ENCODE measurements at regions not wholly inside any gene's neighbourhood (a gene's known extent, or its start where the extent isn't known, plus 50 kb on each side); places are given as distances from the start of the nearest gene placed in this dataset.
"Not testable (repeated sequence)": the region's sequence is repeated elsewhere in the genome, so short reads cannot be mapped to it uniquely, and the experiment has no call there.

DNA sequence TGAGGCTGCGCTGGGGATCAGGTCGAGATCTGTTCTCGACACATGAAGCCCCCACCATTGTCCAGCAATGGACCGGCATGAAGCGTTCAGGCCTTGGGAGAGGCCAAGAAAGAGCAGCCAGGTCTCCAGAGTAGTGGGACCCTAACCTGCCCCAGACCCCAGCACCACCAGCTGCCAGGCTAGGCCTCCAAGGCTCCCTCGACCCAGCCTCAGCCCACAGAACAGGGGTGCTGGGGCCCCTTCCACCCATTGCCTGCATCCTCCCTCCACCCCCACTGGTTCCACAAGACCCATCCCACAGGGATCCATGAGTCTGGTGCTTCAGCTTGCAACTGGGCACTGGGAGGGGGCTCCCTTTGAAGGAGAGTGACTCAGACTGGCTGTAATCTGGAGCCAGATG lies 120.3 kb downstream of the TUBA3C start:
- no peak for DNase-seq

DNA sequence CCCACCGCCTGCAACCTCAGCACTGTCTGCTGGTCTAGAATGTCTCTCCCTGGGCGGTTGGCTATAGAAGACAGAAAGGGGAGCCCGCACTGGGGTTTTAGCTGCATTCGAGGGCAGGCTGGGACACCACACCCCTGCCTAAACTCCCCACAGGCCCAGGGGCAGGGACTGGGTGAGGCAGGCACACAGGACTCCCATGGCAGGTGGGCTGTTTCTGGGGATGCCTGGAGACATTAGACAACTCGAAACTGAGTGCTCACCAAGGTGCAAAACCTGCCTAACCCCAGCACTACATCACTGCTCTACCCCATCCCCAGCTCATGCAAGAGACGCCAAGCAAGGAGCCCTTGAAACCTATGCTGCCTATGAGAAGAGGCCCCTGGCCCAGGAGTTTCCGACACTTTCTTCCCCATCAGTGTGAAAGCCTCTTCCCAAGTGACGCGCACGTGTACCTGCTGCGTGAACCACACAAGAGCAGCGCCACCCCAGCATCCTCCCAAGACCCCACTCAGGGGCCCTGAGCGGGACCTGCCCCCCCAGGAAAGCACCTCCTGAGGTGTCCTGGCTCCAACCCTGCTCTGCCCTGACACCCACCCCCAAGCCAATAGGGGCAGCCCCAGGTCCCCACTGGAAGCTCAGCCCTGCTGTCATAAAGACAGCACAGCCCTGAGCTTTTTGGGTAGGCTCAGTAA lies 121.2 kb downstream of the TUBA3C start:
- DNase-seq: no peak

DNA sequence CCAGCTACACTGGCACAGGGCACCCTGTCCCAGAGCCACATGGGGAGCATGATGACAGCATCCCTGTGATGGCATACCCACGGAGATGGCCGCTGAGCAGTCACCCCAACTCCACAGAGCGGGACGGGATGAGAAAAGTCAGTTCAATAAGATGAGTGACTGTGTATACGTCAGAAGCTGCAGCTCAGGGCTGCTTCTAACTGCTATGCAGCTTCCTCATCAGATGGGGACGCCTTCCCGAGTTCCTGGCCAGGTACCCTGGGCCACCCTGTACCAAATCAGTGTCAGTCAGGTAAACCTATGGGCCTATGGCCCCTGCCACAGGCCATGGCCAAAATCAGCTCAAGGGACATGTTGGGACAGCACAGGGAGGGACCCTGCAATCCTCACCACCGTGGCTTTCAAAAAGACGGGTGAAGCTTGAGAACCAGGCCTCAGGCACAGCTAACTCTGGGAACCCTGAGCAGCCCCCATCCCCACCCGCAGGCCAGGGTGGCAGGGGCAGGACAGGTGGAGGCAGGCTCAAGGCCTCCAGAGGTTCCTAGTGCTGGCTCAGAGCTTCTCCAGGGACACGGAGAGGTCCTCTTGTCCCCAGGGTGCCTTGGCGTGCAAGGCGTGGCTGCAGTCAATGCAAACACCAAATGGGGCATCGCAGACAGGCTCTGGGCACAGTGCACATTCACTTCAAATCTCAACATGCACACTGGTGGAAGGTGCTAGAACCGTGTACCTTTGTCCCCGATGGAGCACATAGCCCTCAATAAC lies 122.4 kb downstream of the TUBA3C start:
- DNase-seq: no peak

DNA sequence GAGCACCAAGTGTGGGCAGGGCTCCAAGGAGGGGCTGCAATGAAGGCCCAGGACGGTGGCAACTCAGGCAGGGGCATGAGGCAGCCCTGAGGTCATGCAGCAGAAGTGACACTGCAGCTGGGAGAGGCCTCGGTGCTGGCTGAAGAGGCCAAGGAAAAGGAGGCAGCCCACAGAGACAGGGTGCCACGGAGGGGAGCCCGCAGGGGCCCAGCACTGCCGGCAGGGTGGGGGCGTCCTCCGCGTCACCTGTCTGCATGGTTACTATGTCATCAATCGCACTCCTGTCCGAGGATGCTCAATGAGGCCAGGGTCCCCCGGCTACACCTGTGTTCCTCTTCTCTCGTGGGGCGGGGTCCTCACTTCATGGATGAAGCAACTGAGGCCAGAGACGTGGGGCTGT lies 123.1 kb downstream of the TUBA3C start:
- DNase-seq: no peak

DNA sequence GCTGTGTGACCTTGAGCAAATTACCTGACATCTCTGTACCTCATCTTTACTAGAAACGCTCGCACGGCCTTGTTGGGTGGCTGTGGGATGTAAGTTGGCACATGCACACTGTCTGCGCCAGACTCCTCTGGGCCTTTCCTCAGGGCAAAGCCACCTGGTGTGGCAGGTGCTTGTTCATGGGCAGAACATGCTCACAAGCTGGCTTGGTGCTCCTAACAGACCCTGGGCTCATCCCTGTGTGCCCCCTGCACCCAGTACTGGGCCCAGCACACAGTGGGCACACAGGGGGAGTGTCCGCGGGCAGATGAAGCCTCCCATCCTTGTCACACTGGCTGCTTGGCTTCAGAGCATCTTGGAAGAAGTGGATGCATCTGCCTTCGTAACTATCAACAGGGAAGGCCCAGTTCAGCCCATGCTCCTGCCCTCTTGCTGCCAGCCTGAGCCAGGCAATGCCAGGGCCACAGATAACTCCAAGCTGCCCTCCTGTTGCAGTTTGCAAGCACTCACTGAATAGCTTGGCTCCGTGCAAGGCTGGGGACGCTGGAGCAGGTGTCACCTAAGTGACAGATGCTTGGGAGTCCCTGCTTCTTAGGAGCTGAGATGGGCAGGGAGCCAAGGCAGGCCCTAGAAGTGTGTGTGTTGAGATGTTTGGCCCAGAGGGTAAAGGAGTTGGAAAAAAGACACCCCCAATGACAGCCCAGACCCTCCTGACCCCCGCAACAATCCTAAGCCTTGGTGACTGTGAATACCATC lies 123.9 kb downstream of the TUBA3C start:
- no peak for DNase-seq

DNA sequence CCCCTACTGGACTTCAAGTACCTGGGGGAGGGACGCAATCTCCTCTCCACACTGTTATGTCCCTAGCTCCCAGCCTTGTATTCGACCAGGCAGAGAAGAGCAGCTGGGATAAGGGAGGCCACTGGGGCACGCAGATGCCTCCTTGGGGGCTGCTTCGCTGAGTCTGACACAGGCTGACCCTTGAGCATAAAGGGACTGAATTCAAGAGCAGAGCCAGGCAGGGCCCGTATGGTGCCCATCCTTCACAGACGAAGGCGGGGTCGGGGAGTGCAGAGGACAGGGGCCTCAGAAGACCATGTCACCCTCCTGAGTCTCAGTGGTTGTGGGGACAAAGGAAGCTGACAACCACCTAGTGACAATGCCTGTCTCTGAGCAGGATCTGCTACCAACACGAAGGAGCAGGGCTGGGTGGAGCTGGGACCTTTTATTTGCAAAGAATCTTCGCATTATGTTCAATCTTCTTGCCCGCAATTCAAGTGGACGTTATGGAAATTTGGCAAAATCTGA lies 124.6 kb downstream of the TUBA3C start:
- DNase-seq: no peak

DNA sequence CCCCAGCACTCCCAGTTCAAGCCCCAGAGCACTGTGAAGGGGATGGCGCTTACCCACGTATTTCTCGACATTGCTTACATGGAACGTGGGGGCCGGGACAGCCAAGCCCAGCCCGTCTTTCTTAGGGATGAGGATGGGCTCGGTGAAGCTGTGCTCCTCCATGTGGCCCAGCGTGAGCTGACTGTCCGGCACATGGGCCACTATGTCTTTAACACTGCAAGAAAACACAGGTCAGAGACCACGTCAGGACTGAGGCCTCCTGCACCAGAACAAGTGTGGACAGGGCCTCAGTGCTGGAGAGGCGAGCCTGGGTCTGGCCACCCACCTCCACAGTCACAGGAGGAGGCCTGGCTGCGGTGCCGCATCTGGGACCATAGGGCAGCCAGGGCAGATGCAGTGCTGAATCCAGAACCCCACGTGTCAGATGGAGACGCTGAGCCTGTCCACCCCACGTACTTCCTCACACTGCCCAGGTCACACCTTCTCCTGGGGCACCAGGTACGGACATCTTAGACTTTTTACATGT lies 125.2 kb downstream of the TUBA3C start:
- DNase-seq: no peak

DNA sequence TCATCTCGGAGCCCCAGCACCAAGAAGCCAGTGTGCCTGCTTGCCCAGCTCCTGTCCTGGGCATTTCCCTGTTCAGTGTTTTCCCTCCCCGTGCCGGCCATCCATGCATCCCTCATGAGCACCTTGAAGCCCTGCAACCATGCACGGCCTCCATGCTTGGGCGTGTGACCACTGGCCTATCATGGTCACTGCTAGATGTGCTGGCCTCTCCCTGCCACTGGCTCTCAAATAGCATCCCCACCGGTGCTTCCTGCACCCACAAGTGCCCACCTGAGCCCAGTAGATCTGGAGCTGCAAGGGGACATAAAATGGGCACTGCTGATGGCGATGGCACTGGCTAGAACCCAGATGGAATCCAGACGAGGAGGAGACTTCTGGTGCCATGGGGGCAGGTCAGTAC lies 126.0 kb downstream of the TUBA3C start:
- DNase-seq: no peak

DNA sequence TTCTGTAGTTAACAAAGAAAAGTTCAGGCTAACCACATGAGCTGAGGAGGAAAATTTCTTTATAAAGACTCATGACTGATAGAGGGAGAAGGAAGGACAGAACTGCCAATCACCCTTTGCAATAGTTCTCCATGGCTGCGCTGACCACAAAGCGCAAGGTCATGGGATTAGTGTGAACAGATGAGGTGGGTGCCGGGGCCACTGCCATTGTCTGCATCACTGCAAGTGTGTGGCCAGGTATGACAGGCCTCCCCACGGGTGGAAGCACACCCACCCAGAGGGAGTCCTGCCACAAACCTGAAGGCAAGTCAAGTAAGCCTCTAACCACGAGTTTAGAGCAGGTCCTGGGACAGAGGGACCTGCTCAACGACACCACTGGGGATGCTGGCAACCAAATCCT lies 128.1 kb downstream of the TUBA3C start:
- no peak for DNase-seq

DNA sequence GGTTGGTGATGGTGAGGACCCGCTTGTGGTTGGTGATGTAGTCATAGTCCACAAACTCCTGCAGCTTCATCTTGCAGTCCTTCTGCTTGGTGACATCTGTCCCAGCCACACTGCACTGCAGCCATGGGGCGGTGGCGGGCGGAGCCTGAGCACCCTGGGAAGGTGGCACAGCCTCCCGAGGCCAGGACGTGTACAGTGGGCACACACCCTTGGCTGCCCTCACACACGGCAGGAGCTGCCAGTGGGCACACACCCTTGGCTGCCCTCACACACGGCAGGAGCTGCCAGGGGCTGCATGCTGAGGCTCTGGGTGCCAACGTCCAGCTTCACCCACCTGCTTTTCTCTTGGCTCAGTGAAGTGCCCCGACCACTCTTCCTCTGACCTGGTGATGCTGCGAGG lies 128.7 kb downstream of the TUBA3C start:
- DNase-seq: no peak

DNA sequence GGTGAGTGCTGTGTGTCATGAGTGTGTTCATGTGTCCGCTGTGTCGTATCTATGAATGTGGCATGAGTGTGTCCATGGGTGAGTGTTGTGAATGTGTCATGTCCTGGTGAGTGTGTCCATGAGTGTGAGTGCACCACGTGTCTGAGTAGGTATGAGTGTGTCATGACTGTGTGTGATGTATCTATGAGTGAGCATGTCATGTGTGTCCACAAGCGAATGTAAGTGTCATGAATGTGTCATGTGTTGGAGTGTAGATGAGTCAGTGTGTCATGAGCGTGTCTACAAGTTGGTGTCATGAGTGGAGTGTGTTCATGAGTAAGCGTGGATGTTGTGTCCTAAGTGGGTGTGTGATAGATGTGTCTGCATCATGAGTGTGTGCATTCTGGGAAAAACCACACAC lies 129.4 kb downstream of the TUBA3C start:
- no peak for DNase-seq

DNA sequence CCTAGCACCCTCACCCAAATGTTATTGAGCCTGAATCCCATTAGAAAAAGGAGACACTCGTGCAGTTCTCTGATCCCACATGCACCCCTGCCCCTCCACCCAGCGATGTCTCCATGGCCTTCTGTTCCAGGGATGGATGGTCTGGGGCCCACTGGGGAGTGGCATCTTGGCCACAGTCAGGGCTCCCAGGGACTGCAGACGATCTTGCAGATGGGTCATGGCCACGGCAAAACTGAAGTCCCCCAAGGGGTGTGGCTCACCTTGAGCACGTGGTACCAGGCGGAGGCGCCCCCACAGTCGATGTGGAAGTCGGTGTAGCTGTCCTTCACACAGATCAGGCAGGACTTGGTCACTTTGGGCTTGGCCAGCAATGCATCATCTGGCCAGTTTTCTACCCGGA lies 130.7 kb downstream of the TUBA3C start:
- no peak for DNase-seq

DNA sequence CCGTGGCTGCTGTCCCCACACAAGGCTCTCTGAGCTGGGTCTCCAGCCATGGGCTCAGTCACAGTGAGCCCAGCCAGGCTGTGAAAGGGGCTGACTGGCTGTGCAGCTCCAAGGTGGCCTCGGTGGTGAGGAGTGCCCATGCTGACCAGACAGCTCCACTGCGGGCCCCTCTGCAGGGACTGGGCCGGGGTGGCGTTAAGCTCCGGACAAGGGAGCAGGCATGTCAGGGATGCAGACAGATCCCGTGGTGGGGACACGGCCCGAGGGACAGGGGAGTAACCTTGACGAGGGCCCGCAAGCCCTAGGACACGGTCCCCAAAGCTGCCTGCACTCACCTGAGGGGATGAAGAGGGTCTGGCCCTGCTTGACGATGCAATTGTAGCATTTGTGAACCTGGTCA lies 132.0 kb downstream of the TUBA3C start:
- not testable (repeated sequence) for DNase-seq

DNA sequence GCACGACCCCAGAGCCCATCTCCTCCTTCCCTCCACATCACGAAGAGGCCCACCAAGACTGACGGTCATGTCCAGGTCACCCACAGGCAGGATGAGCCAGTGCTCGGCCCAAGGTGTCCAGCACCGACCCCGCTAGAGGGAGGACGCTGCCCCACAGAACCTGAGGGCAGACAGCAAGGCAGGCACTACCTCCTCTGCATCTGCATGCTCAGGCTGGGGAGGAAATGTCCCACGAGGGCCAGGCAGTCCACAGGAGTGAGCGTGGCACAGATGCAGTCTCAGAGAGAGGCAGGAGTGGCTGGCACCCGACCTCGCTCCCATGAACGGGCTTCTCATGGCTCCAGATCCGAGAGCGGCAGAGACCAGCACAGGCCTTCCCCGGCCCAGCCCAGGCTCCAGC lies 133.2 kb downstream of the TUBA3C start:
- DNase-seq: no peak

DNA sequence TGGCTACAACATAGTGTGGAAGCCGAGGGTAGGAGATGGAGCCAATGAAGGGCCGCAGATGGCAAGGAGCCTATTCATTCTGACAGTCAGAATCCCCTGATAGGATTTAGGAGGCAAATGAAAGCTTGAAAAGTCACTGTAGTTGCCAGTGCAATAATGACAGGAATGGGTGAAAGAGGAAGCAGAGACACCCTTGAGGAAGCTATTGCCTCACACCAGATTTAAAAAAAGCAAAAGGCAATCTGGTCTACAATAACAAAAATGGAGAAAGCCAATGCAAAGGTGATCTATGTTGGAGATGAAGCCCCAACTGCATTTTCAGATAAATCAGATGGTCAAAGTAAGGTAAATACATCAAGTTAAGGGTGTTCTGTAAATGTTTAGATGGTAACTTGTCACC lies 158.5 kb downstream of the TUBA3C start:
- no peak for DNase-seq

DNA sequence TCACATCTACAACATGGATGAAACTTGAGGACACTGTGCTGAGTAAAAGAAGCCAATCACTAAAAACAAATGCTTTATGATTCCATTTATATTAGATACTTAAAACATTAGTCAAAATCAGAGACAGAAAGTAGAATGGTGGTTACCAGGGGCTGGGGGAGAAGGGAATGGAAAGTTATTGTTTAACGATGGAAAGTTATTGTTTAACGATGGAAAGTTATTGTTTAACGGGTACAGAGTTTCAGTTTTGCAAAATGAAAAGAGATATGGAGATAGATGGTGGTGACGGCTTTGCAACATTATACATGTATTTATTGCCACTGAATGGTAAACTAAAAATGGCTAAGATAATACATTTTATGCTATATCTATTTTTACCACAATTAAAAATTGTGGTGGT lies 160.6 kb downstream of the TUBA3C start:
- no peak for DNase-seq

DNA sequence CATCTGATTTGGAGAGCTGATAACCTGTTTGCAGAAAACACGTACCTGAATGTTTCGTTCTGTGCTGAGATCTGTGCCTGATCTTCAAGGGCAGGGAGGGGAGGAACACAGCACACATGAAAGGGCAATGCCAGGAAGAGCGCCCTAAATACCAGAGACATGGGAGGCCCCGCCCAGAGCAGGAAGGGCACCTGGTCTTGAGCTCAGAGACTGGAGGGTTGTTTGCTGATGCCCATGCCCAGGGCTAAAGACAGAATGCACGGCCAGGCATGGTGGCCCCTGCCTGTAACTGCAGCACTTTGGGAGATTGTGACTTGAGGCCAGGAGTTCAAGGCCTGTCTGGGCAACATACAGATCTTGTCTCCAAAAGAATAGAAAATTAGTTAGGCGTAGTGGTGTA lies 183.2 kb downstream of the TUBA3C start:
- DNase-seq: no peak

DNA sequence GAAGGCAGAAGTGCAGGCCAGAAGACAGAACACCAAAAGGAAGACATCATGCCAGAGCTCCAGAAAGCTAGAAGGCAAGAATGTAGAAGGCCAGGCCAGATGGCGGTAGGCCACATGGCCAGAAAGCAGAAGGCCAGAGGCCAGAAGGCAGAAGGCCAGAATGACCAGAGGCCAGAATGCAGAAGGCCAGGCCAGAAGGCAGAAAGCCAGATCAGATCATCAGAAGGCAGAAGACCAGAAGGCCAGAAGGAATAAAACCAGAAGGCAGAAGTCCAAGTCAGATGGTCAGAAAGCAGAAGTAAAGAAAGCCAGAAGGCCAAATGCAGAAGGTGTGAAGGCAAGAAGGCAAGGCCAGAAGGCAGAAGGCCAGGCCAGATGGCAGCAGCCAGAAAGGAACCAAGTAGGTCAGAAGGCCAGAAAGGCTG lies 185.0 kb downstream of the TUBA3C start:
- DNase-seq: no peak

DNA sequence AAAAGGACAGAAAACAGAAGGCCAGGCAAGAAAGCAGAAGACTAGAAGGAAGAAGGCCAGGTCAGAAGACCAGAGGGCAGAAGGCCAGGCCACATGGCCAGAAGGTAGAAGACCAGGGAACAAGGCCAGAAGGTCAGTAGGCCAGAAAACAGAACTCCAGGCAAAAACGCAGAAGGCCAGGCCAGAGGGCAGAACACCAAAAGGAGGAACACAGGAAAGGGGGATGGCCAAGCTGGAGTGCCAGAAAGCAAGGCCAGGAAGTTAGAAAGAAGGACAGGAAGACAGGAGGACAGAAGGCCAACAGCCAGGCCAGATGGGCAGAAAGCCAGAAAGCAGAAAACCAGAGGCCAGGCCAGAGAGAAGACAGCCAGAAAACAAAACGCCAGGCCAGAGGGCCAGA lies 185.4 kb downstream of the TUBA3C start:
- no peak for DNase-seq

DNA sequence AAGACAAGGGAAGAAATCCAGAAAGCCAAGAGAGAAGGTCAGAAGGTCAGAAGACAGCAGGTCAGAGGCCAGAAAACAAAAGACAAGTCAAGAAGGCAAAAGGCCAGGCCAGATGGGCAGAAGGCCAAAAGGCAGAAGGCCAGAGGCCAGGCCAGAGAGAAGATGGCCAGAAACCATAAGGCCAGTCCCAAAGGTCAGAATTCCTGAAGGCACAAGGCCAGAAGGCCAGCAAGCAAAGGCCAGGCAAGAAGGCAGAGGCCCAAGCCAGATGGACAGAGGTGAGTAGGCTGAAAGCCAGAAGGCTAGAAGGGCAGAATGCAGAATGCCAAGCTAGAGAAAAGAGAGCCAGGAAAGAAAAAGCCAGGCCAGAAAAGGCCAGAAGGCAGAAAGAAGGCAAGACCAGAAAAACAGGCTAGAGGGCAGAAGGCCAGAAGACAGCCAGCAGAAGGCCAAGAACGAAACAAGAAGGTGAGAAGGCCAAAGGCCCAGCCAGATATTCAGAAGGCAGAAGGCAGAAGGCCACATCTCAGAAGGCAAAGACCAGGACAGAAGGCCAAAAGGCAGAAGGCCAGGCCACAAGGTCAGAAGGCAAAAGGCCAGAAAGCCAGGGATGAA lies 186.3 kb downstream of the TUBA3C start:
- DNase-seq: no peak

DNA sequence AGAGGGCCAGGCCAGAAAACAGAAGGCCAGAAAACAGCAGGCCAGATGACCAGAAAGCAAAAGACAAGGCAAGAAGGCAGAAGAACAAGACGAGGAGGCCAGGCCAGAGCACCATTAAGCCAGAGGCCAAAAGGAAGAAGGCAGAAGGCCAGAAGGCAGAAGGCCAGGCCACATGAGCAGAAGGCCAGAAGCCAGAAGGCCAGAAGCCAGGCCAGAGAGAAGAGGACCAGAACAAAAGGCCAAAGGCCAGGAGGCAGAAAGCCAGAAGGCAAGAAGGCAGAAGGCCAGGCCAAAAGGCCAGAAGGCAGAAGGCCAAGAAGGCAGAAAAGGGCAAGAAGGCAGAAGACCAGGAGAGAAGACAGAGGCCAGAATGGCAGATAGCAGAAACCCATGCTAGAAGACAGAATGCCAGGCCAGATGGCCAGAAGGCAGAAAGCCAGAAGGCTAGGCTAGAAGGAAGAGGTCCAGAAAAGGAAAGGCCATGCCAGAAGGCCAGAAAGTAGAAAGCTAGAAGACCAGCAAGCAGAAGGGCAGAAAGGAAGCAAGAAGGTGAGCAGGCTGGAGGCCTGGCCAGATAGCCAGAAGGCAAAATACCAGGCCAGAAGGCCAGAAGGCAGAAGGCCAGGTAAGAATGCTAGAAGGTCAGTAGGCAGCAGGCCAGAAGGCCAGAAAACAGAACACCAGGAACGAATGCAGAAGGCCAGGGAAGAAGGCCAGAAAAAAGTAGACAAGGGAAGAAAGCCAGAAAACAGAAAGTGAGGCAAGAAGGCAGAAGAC lies 187.6 kb downstream of the TUBA3C start:
- DNase-seq: no peak

DNA sequence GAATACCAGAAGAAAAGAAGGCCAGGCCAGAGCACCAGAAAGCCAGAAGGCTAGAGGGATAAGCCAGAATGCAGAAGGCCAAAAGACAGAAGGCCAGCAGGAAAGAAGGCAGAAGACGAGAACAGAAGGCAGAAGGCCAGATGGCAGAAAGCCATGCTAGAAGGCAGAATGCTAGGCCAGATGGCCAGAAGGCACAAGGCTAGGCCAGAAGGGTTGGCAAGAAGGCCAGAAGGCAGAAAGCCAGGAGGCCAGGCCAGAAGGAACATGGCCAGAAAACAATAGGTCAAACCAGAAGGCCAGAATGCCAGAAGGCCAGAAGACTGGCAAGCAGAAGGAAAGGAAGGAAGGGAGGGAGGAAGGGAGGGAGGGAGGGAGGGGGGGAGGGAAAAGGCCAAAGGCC lies 188.8 kb downstream of the TUBA3C start:
- no peak for DNase-seq
